Testis (tissue), 2 donors: ENCODE measurements at regions not wholly inside any gene's neighbourhood (a gene's known extent, or its start where the extent isn't known, plus 50 kb on each side); places are given as distances from the start of the nearest gene placed in this dataset.

Experiments
- CTCF ChIP-seq, 3 experiments: fragments of 450-650 bp in 2 of 3; fragments of 200-600 bp in 1 of 3; sonication (generic) in 1 of 3; IDR thresholded peaks; one replicate each; pipeline ENCODE4 v1.5.1; 2016 to 2019; ENCODE audit warnings: antibody characterized with exemption in 3 of 3, mild to moderate bottlenecking in 2 of 3, moderate library complexity in 1 of 3
- POLR2A ChIP-seq: fragments of 450-650 bp; IDR thresholded peaks from one replicate; pipeline ENCODE4 v1.6.1; 2017; ENCODE audit warnings: antibody characterized with exemption, mild to moderate bottlenecking, moderate library complexity

GRCh38 chr20:40110311-40110831 is 578.7 kb downstream of the MAFB start:
- no peak for TF ChIP-seq CTCF (IDR thresholded peaks at IDR 0.05)
- TF ChIP-seq POLR2A, result no peak
